GM12865 (cell line): ENCODE measurements at regions not wholly inside any gene's neighbourhood (a gene's known extent, or its start where the extent isn't known, plus 50 kb on each side); places are given as distances from the start of the nearest gene placed in this dataset.

Experiments used
- DNase-seq: peaks from one replicate; pipeline ENCODE4 v3.0.0; 2010; ENCODE audit warnings: low read depth
- H3K4me3 ChIP-seq: 2 replicates; pipeline ENCODE4 v1.5.1; 2011; ENCODE audit warnings: mild to moderate bottlenecking, low read depth, low read length, control low read depth
- CTCF ChIP-seq: IDR thresholded peaks from 2 replicates; pipeline ENCODE4 v1.5.1; 2011; ENCODE audit warnings: low read length, control low read depth, low read depth, inconsistent platforms; ENCODE audit not compliant: insufficient read depth; ENCODE audit errors: missing control alignments

DNA sequence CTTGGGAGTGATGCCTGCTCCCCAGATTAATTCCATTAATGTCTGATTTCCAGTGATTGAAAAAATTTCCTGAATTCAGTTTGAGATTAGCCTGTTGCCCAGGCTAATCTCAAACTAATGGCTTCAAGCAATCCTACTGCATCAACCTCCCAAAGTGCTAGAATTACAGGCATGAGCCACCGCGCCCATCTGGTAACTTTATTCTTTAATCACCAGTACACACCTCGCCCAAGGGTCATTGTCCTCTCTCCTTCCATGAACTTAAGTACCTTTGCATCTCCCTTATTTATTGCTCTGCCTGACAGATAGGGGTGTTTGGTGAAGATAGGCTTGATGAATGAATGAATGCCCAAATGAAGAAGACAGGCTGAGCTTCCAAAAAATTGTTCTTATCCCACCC is 366.5 kb downstream of the SIPA1L2 start:
- DNase-seq: no peak
- H3K4me3 ChIP-seq: no peak overlapping the region
- no peak for TF ChIP-seq CTCF

DNA sequence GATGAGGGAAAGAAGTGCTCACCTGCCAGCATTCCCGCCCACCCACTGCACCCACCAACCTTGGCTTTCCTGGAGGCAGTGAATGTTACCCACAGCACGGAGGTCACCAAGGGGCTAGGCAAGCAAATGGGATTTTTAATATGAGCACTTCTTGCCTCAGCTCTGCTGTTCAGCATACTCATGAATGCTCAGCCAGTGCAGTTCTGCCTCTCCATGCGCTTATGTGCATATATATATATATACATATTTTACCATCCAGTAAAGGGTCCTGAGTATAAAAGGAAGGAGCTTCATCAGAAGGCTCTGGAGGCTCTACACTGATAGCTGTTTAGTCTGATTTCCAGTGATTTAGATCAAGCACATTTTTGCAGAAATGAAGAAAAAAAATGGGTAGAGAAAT is 366.9 kb downstream of the SIPA1L2 start:
- TF ChIP-seq CTCF: no peak
- DNase-seq: no peak
- H3K4me3 ChIP-seq: no peak overlapping the region

DNA sequence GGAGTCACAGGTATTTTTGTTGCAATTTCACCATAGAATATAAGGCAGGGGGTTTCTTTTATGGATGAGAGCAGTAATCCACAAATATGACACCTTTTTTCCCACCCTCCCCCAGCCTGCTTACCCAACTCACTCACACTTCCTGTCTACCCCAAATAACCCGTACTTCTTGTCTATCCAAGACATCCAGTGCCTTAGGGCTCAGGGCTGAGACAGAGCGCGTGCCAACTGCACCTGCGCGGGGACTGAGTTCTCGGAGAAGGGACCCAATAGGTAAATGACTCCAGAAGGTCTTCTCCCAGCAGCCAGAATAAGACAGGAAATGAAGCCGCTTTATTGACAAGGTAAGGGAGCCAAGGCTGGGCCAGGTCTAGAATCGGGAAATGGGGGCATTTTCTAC is 369.1 kb downstream of the SIPA1L2 start:
- no peak for TF ChIP-seq CTCF
- no peak overlapping the region for H3K4me3 ChIP-seq
- DNase-seq: no peak

GRCh38 chr1:232260045-232260444 is 369.9 kb downstream of the SIPA1L2 start:
- H3K4me3 ChIP-seq: no peak overlapping the region
- no peak for DNase-seq
- TF ChIP-seq CTCF: no peak

DNA sequence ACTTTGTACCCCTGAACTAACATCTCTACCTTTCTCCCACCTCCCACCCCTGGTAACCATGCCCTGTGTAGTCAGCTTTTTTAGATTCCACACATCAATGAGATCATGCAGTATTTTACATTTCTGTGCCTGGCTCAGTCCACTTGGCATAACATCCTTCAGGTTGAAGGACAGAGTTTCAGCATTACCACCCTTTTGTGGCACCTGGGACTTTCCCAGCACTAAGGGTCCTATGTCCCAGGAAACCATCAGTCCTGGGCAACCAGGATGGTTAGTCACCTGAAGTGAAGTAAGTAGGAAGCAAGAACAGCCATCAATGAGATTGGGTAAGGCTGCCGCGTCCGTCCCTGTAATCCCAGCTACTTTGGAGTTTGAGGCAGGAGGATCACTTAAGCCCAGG is 370.6 kb downstream of the SIPA1L2 start:
- no peak overlapping the region for H3K4me3 ChIP-seq
- DNase-seq: no peak
- no peak for TF ChIP-seq CTCF

- no peak for DNase-seq
- TF ChIP-seq CTCF: no peak
- no peak overlapping the region for H3K4me3 ChIP-seq
Measured at GRCh38 chr1:232252546-232253118, 377.3 kb downstream of the SIPA1L2 start.

DNA sequence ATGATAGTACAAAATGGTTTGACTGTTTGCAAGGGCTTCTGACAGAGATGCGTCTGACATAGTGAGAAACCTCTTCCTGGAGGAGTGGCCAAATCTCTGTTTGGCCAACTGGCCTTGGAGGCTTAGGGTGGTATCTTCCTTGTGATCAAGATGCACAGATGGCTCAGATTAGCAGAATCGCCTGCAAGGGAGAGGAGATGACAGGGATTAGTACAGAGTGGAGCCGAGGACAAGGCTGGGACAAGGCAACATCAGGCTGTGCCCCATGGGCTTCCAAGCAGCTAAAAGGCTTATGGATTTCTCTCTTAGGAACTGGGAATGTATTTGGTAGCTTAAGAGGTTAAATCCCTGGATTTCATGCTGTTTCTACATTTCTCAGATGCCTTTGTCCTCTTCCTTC is 379.1 kb downstream of the SIPA1L2 start:
- TF ChIP-seq CTCF: no peak
- no peak overlapping the region for H3K4me3 ChIP-seq
- no peak for DNase-seq
